ENCODE measurements at regions not wholly inside any gene's neighbourhood (a gene's known extent, or its start where the extent isn't known, plus 50 kb on each side); places are given as distances from the start of the nearest gene placed in this dataset.

GRCh38 chr22:49623176-49623575 lies 204.5 kb downstream of the BRD1 start:
- H3K4me3 ChIP-seq (ENCODE audit: control insufficient read depth, low read depth, low read length), result no peak overlapping the region
- no peak for TF ChIP-seq CTCF (IDR thresholded peaks at IDR 0.05; ENCODE audit: control insufficient read depth, insufficient read depth, low read depth, low read length, missing control alignments)
- DNase-seq (ENCODE audit: low read depth), result no peak

DNA sequence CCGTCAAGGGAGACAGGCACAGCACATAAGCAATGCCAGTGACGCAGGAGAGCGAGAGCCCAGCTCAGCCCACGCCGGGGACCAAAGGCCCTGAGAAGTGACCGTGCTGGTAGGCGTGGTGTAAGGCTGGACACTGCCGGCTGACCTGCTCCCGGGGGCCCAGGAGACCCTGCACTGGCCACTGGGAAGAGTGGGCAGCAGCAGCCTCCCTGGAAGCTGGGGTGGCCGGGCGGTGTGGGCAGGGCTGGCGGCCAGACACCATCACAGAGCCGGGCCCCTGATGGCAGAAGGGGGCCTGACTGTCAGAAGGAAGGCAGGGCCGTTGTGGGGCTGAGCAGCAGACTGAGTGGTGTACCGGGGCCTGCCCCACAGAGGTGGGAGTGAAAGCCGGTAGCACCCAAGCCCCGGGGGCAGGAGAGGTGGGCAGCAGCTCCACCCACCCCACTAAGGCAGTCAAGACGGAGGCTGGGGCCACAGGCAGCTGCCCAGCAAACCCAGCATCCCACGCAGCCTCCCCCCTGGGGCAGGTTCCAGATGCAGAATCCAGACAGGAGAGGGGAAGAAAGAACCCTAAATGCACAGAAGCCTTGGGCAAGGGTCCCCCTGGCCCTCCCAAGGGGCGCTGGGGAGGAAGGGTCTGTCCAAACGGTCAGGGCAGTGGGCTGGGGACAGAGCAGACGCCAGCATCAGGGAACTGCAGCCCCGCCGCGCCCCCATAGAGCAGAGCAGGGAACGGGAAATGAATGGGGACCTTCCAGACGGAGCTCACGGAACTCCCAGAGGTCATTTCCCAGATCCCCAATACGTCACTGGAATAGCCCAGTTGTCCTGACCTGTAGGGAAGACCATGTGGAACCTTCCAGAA lies 205.2 kb downstream of the BRD1 start:
- no peak overlapping the region for H3K4me3 ChIP-seq (ENCODE audit: control insufficient read depth, low read depth, low read length)
- TF ChIP-seq CTCF (IDR thresholded peaks at IDR 0.05; ENCODE audit: control insufficient read depth, insufficient read depth, low read depth, low read length, missing control alignments), result no peak
- no peak for DNase-seq (ENCODE audit: low read depth)

- no peak overlapping the region for H3K4me3 ChIP-seq (ENCODE audit: control insufficient read depth, low read depth, low read length)
- no peak for TF ChIP-seq CTCF (IDR thresholded peaks at IDR 0.05; ENCODE audit: control insufficient read depth, insufficient read depth, low read depth, low read length, missing control alignments)
- no peak for DNase-seq (ENCODE audit: low read depth)
These were observed 206.0 kb downstream of the BRD1 start for GRCh38 chr22:49621601-49622210.

- TF ChIP-seq CTCF (IDR thresholded peaks at IDR 0.05; ENCODE audit: control insufficient read depth, insufficient read depth, low read depth, low read length, missing control alignments), result no peak
- no peak overlapping the region for H3K4me3 ChIP-seq (ENCODE audit: control insufficient read depth, low read depth, low read length)
- DNase-seq (ENCODE audit: low read depth), result no peak
These were observed 207.0 kb downstream of the BRD1 start for GRCh38 chr22:49620666-49621065.

DNA sequence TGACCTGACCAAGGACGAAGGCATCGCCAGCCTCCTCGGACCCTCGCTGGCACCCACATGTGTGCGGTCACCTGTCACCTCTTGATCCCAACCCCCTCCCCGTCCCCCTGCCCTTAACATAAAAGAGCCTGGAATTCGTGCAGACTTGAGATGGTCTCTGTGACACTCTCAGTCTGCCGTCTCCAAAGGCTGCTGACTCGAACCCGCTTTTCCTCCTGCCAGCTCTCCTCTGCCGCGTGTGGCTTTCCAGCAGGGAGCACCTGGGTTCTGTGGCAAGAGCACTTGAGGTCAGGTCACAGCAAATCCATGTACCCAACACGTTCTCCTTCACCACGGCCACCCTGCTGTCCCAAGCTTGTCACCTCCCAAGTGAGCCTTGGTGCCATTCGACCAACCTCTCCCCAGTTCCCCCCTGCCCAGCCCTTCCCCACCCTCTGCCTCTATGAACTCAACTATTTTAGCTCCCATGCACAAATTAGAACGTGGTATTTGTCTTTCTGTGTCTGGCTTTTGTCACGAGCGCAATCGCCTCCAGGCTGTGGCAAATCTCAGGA lies 207.6 kb downstream of the BRD1 start:
- DNase-seq (ENCODE audit: low read depth), result no peak
- no peak for TF ChIP-seq CTCF (IDR thresholded peaks at IDR 0.05; ENCODE audit: control insufficient read depth, insufficient read depth, low read depth, low read length, missing control alignments)
- H3K4me3 ChIP-seq (ENCODE audit: control insufficient read depth, low read depth, low read length), result no peak overlapping the region

DNA sequence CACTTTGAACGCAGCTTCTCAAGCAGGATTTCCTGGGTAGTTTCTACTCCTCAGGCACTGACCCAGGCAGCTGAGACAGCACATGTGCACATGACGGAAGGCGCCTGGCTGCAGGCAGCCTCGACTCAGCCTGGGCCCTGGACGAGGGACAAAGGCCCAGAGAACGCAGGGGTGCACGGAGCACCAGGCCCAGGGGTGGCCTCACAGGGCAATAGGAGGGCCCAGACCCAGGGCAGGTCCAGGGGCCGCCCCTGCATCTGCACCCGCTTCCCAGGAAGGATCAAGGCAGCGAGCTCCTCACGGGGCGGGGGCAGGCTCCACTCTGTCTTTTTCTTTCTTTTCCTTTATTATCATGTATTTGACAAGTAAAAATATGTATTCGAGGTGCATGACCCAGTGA lies 208.4 kb downstream of the BRD1 start:
- no peak overlapping the region for H3K4me3 ChIP-seq (ENCODE audit: control insufficient read depth, low read depth, low read length)
- no peak for TF ChIP-seq CTCF (IDR thresholded peaks at IDR 0.05; ENCODE audit: control insufficient read depth, insufficient read depth, low read depth, low read length, missing control alignments)
- DNase-seq (ENCODE audit: low read depth), result no peak

Data from AG09309 (cell line).